ENCODE measurements at regions not wholly inside any gene's neighbourhood (a gene's known extent, or its start where the extent isn't known, plus 50 kb on each side); places are given as distances from the start of the nearest gene placed in this dataset.

DNA sequence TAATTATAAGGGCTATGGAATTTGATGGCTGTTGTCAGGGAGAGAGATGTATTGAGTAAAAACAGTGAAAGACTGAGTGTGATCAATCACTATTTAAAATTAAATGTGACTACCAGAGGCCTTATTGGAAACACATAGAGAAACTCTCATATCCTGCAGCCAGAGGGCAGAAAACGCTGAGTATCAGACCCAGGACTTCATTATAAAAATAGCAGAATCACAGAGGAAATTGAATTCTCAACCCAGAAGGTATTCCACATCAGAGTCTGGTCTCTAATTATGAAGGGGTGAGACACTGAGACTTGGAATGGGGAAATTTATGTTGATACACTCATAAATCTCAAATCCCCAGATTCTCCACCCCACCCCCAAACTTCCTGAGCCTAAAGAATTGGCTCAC lies 69.5 kb upstream of the IL6 start:
- DNase-seq (ENCODE audit: low read depth), result no peak

DNA sequence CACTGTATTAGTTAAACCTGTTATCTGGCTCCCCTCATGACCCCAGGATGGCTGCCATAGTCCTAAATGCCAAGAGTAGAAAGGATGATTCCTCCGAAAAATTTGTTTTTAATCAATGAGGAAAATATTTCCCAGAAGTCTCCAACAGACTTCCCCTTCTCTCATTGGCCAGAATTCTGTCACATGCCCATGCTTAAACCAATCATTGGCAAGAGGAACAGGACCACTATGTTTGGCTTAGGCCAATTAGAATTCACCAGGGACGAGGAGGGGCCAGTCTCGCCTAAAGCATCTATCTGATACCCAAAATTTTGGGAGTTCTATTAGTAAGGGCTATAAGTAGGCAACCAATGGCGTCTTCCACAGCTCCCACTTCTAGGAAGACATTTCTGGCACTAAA lies 71.2 kb upstream of the IL6 start:
- DNase-seq (ENCODE audit: low read depth), result no peak

DNA sequence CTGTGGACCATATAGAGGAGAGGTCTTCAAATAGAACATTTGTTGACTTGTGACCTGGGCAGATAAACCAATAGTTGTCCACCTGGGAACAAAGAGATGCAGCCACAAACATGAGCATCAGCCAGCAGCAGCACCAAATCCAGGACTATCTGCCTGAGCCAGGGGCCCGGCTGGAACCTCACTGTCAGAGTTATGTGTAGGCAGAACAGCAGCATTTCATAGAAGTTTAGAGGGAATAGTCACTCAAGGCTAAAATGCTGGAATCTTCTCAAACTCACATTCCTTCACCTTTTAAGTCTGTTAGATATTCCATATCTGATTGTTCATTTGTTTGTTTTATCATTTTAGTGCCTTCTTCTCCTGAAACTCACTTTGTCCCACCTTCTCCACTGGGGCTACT lies 72.2 kb upstream of the IL6 start:
- DNase-seq (ENCODE audit: low read depth), result no peak

DNA sequence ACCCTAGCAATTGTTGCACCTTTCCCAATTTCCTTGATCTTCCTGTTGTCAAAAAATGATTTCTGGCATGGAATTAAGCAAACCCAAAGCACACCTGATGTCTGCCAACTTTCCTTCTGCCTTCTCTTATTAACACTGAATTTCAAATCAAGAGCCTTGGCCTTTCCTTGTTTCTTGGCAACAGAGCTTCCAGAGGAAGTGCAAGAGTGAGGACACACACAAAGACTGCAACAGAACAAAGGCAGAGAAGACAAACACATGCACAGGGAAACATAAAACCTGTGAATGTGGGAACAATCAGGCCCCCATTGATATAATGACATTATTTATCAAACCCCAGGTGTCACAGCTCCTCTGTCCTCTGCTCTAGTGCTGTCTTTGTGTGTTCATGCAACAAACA lies 73.0 kb upstream of the IL6 start:
- no peak for DNase-seq (ENCODE audit: low read depth)

DNA sequence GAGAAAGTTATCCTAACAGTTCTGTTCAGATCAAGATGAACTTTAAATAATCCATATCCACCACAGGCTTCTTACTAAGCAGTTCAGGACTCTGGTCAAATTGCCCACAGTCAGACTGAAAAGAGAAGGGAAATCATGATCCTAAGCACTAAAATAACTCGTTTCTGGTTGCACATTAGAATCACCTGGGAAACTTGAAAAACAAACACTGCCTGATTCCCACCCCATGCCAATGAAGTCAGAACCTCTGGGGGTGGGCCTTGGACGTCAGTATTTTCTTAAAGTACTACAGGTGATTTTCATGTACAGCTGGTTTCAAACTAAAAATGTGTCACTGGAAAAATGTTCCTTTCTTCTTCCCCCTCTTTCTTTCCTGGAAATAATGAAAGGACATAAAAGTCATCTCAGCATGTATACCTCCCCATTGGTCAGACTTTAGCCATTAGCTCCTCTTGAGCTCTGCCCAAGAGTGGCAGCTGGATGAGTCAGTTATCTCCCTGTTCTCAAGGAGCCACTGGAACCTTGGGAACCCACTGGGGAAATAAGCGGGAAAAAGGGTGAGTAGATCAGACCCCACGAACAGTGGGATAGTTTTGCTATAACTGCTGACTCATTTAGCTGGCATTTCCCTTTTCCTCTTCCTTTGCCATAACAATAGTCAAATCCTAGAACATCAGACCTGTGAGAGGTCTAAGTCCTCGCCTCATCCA lies 75.3 kb upstream of the IL6 start:
- DNase-seq (ENCODE audit: low read depth), result no peak

DNA sequence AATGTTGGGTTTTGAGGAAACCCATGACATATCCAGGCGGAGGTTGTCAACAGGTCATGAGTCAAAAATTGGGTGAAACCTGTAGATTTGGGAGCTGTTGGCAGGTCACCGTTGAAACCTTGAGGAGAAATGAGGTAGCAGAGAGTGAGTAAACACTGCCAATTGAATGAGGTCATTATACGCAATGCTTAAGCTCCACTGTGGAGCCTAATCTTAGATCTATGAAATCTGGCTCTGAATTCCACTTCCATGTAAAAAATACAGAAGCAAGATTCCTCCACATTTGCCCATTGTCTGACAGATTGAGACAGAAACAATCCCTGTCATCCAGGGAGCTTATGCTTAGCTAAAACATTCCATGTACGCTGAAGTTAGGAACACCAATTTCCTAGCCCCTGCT lies 76.0 kb upstream of the IL6 start:
- DNase-seq (ENCODE audit: low read depth), result no peak

DNA sequence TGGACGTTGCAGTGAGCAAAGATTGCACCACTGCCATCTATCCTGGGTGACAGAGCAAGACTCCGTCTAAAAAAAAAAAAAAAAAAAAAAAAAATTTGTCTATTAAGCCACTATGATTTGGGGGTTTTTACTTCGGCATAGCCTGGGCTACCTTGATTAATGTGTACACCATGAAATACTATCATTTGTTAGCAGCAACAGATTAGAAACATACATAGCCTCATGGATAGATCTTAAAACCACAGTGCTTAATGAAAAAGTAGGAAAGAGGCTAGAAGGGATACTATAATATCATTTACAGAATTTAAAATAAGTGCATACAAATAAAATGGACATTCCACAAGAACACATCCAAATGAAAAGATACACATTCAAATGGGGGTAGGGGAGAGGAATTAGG lies 77.3 kb upstream of the IL6 start:
- DNase-seq (ENCODE audit: low read depth), result no peak

DNA sequence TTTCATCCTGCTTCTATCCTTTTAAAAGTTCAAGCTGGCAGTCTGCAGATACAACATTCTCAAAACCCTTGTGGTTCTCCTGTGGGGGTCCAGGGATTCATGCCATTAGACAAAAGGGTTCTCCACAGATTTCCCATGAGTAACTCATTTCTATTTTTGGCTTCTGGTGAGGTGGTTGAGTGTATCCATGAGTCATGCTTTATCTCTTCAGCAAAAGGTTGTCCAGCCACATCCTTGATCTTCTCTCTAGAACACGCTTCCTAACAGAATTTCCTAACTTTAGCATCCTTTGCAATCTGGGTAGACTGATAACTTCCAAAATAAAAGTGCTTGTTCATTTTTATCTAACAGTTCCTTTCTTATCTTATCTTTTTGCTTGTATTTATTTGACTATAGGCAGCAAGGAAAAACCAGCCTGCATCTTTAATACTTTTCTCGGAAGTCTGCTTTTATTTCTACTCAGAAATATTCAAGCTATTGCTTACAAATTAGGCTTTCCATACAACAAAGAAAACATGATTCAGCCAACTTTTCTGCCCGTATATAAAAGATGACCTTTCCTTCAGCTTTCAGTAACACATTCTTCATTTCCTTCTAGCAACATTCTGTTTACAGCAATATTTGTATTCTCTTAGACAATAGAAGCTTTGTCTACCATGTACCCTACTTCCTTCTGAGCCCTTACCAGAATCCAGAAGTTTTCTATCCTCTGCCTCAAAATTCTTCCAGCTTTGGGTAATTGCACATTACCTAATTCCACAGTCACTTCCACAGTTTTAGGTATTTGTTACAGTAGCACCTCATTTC lies 79.3 kb upstream of the IL6 start:
- no peak for DNase-seq (ENCODE audit: low read depth)

DNA sequence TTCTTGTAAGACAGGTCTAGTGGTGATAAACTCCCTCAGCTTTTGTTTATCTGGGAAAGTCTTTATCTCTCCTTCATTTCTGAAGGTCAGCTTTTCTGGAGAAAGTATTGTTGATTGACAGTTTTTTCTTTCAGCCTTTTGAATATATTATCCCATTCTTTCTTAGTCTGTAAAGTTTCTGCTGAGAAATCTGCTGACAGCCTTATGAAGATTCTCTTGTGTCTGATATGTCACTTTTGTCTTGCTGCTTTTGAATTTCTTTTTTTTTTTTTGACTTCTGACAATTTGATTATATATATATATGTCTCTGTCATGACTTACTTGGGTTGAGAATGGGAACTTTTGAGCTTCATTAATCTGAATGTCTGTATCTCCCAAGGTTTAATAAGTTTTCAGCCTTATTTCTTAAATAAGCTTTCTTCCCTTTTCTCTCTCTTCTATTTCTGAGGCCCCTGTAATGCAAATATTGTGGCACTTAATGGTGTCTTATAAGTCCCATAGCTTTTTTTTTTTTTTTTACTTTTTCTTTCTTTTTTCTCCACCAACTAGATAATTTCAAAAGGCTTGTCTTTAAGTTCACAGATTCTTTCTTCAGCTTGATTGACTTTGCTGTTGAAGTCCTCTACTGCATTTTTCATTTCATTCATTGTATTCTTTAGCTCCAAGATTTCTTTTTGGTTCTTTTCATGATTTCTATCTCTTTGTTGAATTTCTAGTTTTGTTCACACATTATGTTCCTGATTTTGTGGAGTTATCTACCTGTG lies 81.4 kb upstream of the IL6 start:
- no peak for DNase-seq (ENCODE audit: low read depth)

DNA sequence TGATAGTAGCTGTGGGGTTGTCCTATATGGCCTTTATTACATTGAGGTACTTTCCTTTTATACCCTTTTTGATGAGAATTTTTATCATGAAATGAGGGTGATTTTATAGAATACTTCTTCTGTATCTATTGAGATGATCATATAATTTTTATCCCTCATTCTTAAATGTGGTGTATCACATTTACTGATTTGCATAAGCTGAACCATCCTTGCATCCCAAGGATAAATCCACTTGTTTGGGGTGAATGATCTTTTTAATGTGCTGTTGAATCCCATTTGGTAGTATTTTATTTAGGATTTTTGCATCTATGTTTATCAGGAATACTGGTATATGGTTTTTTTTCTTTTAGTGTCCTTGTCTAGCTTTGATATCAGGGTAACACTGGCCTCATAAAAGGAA lies 84.5 kb upstream of the IL6 start:
- DNase-seq (ENCODE audit: low read depth), result no peak

DNA sequence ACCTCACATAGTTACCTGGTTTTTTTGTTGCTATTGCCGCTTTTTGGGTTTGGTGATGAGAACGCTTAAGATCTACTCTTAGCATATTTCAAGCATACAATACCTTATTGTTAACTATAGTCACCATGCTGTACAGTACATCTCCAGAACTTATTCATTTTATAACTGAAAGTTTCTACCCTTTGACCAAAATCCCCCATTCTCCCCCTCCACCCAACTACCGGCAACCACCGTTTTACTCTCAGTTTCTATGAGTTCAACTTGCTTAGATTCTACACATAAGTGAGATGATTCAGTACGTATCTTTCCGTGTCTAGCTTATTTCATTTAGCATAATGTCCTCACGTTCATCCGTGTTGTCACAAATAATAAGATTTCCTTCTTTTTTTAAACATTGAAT lies 86.7 kb upstream of the IL6 start:
- no peak for DNase-seq (ENCODE audit: low read depth)

DNA sequence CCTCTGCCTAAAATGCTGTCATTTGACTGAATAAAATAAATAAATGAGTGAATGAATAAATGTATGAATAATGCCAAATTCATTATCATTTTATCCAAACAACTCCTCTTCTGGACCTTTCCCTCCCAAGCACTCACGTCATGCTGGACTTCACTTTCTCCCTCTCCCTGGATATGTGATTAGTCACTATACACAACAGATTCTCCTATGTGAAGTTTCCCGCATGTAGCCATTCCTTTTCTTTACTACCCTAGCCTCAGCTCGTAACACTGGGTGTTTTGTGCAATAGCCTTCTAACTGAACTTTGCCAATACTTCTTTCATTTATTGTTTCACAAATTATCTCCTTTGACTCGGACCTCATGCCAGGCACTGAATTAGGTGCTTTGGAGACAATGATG lies 87.6 kb upstream of the IL6 start:
- DNase-seq (ENCODE audit: low read depth), result no peak

DNA sequence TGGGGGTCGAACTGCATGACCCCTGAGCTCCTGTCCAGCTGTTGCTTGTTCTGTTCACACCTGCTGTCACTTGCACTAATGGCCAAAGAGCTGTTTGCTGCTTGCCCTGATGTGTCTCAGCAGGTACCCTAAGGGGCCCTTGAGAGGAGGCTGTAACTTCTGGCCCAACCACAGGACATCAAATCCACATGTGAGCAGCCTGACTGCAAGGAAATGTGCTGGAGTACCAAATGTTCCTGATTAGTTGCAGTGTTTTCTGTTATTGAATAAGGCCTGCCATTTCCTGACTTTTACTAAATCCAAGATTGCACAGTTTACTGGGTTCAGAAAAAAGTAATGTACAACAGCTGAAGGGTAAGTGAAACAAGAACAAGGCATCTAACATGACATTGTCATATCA lies 91.7 kb upstream of the IL6 start:
- DNase-seq (ENCODE audit: low read depth), result no peak

DNA sequence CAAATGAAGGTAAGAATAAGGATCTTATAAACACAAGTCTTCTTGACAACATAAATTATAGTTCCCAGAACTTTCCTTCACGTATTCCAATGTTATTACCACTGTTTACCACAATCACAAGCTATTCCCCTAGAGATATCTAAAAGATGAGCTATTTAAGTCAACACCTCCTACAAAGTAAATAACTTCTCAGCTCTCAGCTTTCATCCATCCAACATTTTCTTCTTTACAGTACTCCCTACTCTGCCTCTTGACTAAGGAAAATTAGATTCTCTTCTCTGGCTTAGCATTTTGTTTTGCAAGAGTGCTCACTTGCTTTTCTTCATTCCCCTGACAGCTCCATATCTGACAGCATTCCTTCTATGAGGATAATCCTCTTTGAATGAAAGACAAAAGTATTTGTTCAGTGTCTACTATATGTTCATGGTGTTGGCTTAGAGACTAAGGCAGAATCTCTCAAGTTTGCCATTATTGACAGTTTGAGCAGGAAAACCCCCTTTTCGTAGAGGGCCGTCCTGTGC lies 93.0 kb upstream of the IL6 start:
- no peak for DNase-seq (ENCODE audit: low read depth)

DNA sequence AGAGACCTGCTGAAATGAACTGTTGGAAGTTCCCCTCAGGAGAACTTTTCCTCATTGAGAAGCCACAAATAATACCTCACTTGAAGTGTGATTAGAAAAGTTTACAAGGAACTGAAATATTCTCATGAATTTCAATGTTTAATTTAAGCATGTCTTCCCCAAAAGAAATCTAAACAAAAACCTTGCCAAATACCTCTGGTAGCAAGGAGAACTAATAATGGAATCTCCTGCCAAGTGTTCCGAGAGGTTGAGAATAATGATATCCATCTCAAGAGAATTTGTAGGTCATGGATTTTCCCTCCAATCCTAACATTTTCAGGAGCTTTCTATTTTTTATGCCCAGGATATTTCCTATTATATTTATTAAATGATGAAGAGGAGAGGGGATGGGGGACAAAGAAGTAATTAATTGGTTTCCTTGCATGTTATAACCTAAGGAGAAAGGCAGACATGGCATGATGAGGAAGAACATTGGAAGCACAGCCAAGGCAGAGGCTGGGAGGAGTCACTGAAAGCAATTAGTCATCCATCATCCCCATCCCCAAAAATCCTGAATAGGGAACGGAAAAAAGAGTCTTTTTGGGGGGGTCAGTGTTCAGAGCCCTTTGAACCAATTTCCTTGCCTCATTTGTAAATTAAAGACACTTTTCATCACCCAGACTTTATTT lies 93.6 kb upstream of the IL6 start:
- DNase-seq (ENCODE audit: low read depth), result no peak

DNA sequence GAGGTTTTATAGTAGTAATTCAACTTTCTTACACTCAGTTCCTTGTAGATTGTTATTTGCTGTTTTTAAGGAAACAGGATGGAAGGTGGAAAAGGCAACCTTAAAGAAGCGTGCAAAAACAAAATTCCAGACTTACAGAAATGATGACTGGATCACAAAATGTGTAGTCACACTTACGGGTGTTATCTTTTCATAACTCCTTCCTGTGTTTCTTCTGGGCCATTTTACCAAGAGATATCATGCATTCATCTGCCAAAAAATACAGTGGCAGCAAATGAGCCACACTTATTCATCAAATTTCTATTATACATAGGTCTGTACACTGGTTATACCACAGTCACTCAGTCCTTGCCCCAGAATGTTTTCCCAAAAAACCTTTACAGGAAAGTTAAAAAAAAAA lies 94.3 kb upstream of the IL6 start:
- no peak for DNase-seq (ENCODE audit: low read depth)

DNA sequence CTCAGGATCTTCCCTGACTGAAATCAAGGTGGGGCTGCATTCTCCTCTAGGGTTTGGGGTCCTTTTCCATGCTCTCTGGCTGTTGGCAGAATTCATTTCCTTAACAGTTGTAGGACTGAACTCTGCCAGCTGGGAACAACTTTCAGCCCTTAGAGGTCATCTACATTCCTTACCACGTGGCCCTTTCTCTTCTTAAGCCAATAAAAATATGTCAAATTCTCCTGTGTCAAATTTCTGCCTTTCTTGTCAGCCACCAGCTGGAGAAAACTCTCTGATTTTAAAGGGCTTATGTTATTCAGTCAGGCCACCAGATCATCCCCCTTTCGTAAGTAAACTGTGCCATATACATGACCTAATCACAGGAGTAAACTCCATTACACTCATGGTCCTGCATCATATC lies 95.3 kb upstream of the IL6 start:
- DNase-seq (ENCODE audit: low read depth), result no peak

DNA sequence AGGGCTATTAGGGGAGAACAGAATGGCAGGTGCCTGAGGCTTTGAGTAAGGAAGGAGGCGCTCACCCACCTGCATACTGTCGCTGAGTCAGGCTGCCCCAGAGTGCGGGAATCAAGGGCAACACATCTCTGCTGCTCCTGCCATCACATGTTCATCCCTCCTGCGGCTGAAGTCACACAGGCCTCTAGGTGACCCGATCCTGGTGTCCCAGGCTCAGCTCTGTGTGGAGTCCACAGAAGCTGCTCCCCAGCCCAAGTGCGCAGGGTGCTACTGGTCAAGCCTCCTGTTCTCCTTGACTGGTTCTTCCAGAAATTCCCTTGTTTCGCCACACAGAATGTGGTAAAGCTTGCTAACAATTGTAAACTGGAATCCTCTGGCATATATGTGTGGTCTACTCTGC lies 96.9 kb upstream of the IL6 start:
- DNase-seq (ENCODE audit: low read depth), result no peak

DNA sequence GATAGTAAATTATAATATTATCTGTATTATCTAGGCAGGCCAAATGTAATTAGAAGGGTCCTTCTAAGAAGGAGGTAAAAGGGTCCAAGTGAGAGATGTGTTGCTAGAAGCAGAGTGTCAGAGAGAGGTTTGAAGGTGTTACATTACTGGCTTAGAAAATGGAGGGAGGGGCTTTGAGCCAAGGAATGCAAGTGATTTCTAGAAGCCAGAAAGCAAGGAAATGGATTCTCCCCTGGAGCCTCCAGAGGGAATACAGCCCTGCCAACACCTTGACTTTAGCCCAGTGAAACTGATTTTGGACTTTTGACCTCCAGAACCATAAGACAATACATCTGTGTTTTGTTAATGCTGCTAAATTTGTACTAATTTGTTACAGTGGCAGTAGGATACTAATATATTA lies 97.9 kb upstream of the IL6 start:
- no peak for DNase-seq (ENCODE audit: low read depth)

DNA sequence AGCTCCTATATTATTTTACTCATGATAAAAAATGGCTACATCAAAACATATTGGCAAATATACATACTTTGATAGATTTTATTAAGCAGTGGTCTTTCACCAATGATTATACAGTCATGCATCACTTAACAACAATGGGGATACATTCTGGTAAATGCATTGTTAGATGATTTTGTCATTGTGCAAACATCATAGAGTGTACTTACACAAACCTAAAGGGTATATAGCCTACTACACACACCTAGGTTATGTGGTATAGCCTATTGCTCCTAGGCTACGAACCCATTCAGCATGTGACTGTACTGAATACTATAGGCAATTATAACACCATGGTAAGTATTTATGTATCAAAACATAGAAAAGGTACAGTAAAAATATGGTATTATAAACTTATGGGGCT lies 98.9 kb upstream of the IL6 start:
- DNase-seq (ENCODE audit: low read depth), result no peak

DNA sequence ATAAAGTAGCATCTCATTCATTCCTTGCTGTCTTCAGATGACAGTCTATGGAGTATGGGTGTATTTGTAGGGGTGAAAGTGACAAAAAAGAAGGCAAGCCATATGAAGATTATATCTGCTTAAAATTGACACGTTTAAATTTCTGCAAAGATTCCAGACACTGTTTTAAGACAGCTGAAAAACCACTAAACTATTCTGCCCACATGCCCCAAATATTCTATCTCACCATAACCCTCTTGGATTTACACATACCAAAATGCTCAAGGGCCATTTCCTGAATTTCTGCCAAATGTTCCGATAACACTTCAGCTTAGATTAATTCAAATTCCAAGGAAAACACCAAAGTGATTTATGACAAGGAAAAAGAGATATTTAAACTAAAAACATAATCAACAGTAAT lies 99.9 kb upstream of the IL6 start:
- DNase-seq (ENCODE audit: low read depth), result no peak

DNA sequence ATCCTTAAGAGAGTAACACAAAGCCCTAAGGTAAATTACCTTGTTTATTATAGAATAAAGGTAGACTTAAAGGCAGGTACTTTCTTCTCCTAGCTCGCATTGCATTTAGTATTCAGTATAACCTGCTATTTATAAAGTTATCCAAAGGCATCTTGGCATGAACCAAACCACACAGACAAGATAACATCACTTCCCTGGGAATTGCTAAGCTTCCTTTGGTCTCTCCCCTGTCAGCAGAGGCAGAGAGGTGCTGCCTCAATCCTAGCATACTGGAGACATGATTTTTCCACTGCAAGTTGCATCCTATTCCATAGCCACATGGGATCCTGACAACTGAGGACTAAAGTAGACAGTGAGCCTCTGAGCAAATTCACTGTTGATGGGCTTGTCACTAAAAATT lies 101.7 kb upstream of the IL6 start:
- no peak for DNase-seq (ENCODE audit: low read depth)

DNA sequence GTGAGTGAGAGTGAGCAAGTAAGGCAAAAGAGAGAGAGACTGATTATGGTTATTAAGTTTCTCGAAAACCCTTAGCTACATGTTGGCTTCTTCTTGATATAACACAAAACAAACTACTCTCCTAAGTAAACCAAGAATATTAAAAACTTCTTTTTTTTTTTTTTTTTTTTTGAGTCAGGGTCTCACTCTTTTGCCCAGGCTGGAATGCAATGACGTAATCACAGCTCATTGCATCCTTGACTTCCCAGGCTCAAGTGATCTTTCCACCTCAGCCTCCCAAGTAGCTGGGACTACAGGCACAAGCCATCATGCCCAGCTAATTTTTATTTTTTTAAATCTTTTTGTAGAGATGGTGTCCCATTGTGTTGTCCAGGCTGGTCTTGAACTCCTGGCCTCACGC lies 102.2 kb upstream of the IL6 start:
- no peak for DNase-seq (ENCODE audit: low read depth)
